Gastrocnemius medialis (tissue), 4 donors: ENCODE measurements at regions not wholly inside any gene's neighbourhood (a gene's known extent, or its start where the extent isn't known, plus 50 kb on each side); places are given as distances from the start of the nearest gene placed in this dataset.

Experiments used
- POLR2A ChIP-seq, 2 donors: fragments of 450-650 bp; IDR thresholded peaks; one replicate each; pipeline ENCODE4 v1.6.1; 2017; ENCODE audit warnings: antibody characterized with exemption in 2 of 2, mild to moderate bottlenecking in 2 of 2, moderate library complexity in 2 of 2
- TF ChIP-seq, protein P1 (sequence below), 5 experiments: fragments of 450-650 bp in 3 of 5; fragments of 200-600 bp in 2 of 5; sonication (generic) in 2 of 5; IDR thresholded peaks in 4 of 5; conservative IDR thresholded peaks in 1 of 5; 1 replicate in 4 of 5; 2 replicates in 1 of 5; pipeline ENCODE4 v1.5.1; 2016 to 2019; ENCODE audit warnings: antibody characterized with exemption in 5 of 5, mild to moderate bottlenecking in 3 of 5, moderate library complexity in 3 of 5

DNA sequence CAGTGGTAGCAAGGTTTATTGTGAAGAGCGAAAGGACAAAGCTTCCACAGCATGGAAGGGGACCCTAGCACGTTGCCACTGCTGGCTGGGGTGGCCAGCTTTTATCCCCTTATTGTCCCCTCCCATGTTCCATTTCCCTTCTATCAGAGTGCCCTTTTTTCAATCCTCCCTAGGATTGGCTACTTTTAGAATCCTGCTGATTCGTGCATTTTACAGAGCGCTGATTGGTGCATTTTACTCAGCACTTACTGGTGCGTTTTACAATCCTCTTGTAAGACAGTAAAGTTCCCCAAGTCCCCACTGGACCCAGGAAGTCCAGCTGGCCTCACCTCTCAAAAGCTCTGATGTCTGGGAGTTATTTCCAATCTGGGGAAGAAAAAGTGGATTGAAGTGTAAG is 90.1 kb downstream of the CD8B2 start:
- TF ChIP-seq, protein P1, sequence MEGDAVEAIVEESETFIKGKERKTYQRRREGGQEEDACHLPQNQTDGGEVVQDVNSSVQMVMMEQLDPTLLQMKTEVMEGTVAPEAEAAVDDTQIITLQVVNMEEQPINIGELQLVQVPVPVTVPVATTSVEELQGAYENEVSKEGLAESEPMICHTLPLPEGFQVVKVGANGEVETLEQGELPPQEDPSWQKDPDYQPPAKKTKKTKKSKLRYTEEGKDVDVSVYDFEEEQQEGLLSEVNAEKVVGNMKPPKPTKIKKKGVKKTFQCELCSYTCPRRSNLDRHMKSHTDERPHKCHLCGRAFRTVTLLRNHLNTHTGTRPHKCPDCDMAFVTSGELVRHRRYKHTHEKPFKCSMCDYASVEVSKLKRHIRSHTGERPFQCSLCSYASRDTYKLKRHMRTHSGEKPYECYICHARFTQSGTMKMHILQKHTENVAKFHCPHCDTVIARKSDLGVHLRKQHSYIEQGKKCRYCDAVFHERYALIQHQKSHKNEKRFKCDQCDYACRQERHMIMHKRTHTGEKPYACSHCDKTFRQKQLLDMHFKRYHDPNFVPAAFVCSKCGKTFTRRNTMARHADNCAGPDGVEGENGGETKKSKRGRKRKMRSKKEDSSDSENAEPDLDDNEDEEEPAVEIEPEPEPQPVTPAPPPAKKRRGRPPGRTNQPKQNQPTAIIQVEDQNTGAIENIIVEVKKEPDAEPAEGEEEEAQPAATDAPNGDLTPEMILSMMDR (IDR thresholded peaks at IDR 0.05 in 4 of 5, conservative IDR thresholded peaks at IDR 0.05 in 1 of 5) = no peak
- TF ChIP-seq POLR2A (IDR thresholded peaks at IDR 0.05) = no peak
